Breast epithelium (tissue), 3 donors: ENCODE measurements at regions not wholly inside any gene's neighbourhood (a gene's known extent, or its start where the extent isn't known, plus 50 kb on each side); places are given as distances from the start of the nearest gene placed in this dataset.

ENCODE experiments used
- POLR2A ChIP-seq: fragments of 450-650 bp; IDR thresholded peaks from one replicate; pipeline ENCODE4 v1.6.1; 2016; ENCODE audit warnings: antibody characterized with exemption, mild to moderate bottlenecking, moderate library complexity
- TF ChIP-seq, protein P1 (sequence below), 3 donors: fragments of 450-650 bp; IDR thresholded peaks; one replicate each; pipeline ENCODE4 v1.5.1; 2016 to 2017; ENCODE audit warnings: antibody characterized with exemption in 3 of 3, mild to moderate bottlenecking in 3 of 3, moderate library complexity in 3 of 3

DNA sequence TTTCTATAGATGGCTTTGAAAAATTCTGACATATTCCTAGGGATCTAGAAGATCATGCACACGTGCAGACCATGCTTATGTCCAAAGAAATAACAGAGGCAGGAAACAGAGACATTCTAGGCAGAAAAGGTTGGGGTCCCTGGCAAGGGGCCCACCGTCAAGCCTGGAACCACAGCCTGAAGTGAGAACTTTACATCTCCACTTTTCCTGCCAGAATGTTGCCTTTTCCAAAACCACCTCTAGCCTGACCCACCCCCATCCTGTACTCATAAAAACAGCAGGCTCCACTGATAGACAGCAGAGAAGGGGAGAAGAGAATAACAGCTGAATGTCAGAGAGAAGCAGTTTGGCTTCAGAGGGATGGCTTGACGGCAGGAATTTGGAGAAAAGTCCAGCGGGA lies 257.3 kb upstream of the NT5E start:
- TF ChIP-seq, protein P1, sequence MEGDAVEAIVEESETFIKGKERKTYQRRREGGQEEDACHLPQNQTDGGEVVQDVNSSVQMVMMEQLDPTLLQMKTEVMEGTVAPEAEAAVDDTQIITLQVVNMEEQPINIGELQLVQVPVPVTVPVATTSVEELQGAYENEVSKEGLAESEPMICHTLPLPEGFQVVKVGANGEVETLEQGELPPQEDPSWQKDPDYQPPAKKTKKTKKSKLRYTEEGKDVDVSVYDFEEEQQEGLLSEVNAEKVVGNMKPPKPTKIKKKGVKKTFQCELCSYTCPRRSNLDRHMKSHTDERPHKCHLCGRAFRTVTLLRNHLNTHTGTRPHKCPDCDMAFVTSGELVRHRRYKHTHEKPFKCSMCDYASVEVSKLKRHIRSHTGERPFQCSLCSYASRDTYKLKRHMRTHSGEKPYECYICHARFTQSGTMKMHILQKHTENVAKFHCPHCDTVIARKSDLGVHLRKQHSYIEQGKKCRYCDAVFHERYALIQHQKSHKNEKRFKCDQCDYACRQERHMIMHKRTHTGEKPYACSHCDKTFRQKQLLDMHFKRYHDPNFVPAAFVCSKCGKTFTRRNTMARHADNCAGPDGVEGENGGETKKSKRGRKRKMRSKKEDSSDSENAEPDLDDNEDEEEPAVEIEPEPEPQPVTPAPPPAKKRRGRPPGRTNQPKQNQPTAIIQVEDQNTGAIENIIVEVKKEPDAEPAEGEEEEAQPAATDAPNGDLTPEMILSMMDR (IDR thresholded peaks at IDR 0.05) = no peak
- no peak for TF ChIP-seq POLR2A
